ENCODE measurements at regions not wholly inside any gene's neighbourhood (a gene's known extent, or its start where the extent isn't known, plus 50 kb on each side); places are given as distances from the start of the nearest gene placed in this dataset.

DNA sequence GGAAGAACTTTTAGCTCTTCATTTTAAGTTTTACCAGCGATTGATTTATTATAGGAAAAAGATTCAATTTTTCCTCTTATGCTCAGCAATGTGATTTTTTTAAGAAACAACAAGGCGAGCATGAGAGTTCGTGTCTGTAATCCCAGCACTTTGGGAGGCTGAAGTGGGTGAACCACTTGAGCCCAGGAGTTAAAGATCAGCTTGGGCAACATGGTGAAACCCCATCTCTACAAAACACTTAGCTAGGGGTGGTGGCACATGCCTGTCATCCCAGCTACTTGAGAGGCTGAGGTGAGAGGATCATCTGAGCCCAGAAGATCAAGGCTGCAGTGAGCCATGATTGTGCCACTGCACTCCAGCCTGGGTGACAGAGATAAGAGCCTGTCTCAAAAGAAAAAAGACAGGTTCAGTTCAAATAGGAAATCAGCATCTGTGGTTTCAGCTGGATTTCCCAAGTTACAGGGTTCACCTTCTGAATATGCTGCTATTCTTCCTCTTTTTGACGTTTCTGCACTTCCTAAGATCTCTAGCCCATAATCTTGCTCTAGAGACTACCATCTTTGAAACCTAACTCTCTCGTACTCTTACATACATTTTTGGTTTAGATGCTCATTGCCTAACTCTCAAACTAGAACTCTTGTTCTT lies 274.7 kb downstream of the SEC23A start:
- TF ChIP-seq TAF1 (IDR thresholded peaks at IDR 0.05; ENCODE audit: low read depth, low read length) = no peak
- no peak for TF ChIP-seq POLR2A (IDR thresholded peaks at IDR 0.05; ENCODE audit: low read depth, low read length)
- TF ChIP-seq POLR2AphosphoS5 (IDR thresholded peaks at IDR 0.05; ENCODE audit: low read depth, low read length) = no peak
- no peak for TF ChIP-seq PAX5 (IDR thresholded peaks at IDR 0.05; ENCODE audit: insufficient read depth, low read length, severe bottlenecking)
- no peak for TF ChIP-seq SPI1 (IDR thresholded peaks at IDR 0.05; ENCODE audit: low read depth, low read length)
- no peak for TF ChIP-seq POU2F2 (IDR thresholded peaks at IDR 0.05; ENCODE audit: low read depth, low read length)

Measured in GM12891 (cell line).